PC-3 (cell line): ENCODE measurements at regions not wholly inside any gene's neighbourhood (a gene's known extent, or its start where the extent isn't known, plus 50 kb on each side); places are given as distances from the start of the nearest gene placed in this dataset.

Experiments
- CTCF ChIP-seq: fragments of 300-600 bp; sonication (generic); conservative IDR thresholded peaks from 2 replicates; pipeline ENCODE4 v1.5.1; 2017; ENCODE audit warnings: antibody characterized with exemption, low read depth, mild to moderate bottlenecking, low read length
- EZH2phosphoT487 ChIP-seq: fragments of 300-600 bp; sonication (generic); IDR thresholded peaks from 2 replicates; pipeline ENCODE4 v1.6.1; 2018; ENCODE audit warnings: mild to moderate bottlenecking, antibody characterized with exemption, low read length, borderline replicate concordance

GRCh38 chr2:237218756-237219155, 133.1 kb downstream of the COPS8 start:
- no peak for TF ChIP-seq CTCF
- TF ChIP-seq EZH2phosphoT487 = no peak
